ENCODE measurements at regions not wholly inside any gene's neighbourhood (a gene's known extent, or its start where the extent isn't known, plus 50 kb on each side); places are given as distances from the start of the nearest gene placed in this dataset.

GRCh38 chr6:133583907-133584427 lies 304.9 kb upstream of the TCF21 start:
- no peak for DNase-seq

DNA sequence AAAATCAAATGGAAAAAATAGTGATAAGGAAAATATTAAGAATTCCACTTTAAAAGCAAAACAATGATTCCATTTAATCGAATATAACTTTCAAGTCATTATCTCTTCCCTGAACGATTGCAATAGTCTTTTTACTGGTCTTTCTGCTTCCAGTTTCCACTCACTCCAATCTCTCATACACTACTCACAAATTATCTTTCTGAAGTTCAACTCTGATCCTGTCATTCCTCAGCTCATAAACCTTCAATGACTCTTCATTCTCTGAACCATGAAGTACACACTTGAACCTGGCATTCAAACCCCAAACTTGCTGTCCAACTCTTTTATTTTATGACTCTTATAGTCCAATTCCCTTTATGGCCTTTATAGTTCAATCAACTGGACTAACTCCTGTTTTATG lies 304.1 kb upstream of the TCF21 start:
- no peak for DNase-seq

DNA sequence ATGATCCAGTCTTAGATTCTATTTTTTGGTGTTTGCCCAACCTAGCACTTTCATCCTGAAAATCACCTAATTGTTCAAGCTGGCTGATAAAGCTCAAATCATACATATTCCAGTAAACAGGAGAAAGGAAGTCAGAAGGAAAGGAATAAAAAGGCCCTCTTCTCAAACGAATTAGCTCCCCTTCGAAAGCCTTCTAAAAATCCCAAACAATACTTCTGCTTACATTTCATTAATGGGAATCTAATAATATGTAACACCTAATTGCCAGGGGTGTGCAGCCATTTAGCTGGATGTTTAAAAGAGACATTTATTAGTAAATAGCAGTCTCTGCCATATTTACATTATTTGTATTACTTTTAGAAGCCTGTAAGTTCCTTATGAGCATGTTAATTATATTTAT lies 302.9 kb upstream of the TCF21 start:
- no peak for DNase-seq

DNA sequence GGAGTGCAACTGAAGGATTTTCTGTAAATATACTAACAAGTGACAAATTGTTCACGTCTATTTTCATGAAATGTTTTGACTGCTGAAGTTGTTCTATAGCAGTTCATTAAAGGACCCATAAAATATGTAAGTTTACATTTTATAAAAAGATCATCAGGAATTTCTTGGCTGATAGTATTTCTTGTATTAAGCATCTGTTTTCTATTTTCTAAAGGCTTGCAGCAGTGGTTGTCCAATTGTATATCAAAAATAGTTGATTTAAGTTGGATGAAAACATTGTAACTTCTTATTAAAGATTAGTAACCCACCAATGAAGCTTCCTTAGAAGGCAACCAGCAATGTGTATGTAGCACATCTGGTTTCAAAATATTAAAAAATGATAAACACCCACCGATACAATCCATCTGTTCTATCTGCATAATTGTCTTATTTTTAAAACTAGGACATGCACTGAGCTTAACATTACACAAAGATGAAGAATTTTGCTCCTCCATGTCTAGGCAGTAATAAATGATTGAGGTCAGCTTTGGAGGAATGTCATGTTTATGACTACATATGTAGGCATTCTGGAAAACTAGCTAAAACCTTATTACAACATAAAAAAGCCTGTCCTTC lies 301.3 kb upstream of the TCF21 start:
- no peak for DNase-seq

- no peak for DNase-seq
These were observed 298.7 kb upstream of the TCF21 start for GRCh38 chr6:133590196-133590595.

DNA sequence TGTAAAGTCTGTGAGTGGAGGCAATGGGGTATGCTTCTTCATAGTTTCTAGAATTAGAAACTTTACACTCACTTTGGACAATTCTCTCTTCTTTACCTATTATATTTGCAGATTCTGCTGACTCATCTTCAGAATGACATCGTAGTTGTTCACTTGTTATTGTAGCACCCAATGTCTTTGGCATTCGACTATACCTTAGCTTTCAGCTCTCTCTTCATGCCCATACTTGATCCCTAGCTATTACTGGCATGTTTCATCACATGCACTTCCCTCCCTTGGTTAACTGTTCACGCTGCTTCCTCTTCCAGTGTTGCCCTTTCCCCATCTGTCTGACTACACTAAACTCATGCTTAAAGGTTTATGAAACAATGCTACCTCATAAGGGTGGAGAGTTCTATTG lies 298.1 kb upstream of the TCF21 start:
- no peak for DNase-seq

- DNase-seq, result no peak
These were observed 297.6 kb upstream of the TCF21 start for GRCh38 chr6:133591275-133591674.

DNA sequence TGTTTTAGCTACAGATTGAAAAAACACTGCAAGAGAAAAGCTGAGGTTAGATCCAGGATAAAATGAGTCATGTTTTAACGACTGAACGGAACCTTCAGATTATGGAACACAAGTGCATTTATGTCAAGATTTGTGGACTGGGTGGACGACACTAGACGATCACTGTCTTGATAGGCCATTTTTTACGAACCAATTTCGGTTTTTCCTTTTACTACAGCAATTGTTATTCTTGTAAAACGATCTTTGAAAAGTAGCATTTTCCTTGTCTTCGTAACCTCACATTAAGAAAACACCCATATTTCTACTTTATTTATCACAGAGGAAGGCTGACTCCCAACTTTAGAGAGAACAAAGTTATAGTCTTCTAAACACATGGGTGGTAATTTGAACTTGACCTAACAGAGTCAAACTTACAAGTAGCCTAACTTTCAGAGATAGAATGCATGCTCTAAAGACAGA lies 294.2 kb upstream of the TCF21 start:
- no peak for DNase-seq

DNA sequence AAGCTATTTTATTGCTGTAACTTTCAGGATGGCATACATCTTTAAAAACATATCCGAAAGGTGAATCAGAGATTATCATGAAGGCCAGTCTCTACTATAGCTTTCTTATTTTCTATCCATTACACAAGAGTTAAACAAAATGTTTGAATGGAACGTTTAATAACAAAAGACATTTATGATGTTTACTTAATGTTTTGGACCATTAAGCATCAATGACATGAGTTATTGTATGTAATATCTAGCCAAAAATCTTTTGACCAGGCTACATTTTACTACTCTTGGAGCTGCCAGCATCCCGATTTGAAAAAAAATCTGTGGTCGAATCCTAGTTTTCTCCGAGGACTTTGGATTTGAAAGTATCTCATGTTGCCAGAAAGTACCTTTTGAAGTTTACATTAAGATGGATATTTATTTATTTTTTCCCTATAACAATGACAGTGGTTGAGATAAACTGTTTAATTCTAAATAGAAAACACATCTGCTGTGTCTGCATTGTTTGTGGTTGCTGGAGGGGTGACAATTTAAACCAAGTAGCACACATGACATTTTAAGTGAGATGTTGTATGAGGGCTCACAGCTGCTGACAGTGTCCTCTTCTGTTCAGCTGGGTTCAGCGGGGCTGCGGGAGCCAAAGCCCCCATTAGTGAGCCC lies 293.7 kb upstream of the TCF21 start:
- no peak for DNase-seq

DNA sequence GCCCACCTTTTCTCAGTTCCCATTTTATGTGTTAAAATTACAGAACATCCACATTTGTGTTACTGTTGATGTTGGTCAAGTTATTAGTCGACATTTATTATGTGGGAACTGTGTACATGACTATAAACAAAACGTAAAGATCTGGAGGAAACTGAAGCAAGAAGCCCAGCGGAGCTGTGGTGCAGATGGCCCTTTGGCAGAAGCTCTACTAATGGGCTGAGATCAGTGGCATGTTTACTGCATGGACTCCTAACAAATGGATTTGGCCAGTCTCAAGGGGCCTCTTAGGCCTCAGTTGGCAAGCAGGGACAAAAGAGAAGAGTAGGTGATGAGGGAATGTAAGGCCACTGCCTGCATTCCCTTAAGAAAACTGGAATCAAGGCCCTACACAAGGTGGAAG lies 282.1 kb upstream of the TCF21 start:
- DNase-seq, result no peak

DNA sequence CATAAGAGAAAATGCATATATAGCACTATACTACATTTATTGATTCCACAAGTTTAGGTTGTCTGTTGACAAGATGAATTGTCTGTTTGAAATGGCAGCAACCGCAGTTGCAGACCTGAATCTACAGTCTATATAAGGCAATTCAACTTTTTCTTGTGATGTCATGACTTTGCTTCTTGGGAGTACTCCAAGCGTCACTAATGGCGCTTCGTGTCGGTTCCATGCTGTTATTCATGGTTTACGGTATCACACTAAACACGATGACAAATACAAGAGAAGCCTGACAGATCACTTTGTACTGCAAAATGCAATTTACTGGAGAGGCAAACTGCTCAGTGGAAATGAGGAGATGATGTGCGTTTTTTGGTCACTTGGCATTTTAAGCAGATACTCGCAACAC lies 280.3 kb upstream of the TCF21 start:
- no peak for DNase-seq

DNA sequence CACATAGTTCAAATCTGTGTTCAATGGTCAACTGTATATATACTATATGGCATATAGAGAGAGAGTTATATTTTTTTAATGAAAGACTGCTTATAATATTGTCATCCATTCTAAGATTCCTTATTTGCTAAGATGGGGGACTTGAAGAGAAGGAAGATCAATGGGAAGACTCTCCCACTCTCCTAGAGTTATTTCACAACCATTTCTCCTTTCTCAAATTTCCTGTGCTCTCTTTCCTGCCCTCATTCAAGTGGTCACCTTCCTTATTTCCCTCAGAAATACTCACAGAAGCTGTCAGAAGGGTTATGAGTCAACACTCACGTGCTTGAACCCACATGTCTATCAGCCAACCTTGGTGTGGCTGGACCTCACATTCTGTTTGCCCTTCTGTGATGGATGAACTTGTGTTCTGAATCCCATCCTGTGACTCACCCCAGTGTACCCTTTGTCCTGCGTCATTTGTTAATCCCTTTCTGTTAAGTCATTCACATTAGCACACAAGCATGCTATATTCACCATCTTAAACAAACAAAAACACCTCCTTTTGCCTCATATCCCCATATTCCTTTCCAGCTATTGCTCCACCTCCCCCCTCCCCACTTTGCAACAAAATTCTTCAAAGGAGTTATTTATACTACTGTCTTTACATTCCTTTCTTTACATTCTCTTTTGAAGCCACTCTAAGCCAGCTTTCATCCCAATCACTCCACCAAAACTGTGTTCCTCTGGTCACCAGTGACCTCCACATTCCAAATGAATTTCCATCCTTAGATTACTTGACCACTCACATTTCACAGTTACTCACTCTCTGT lies 279.3 kb upstream of the TCF21 start:
- no peak for DNase-seq

DNA sequence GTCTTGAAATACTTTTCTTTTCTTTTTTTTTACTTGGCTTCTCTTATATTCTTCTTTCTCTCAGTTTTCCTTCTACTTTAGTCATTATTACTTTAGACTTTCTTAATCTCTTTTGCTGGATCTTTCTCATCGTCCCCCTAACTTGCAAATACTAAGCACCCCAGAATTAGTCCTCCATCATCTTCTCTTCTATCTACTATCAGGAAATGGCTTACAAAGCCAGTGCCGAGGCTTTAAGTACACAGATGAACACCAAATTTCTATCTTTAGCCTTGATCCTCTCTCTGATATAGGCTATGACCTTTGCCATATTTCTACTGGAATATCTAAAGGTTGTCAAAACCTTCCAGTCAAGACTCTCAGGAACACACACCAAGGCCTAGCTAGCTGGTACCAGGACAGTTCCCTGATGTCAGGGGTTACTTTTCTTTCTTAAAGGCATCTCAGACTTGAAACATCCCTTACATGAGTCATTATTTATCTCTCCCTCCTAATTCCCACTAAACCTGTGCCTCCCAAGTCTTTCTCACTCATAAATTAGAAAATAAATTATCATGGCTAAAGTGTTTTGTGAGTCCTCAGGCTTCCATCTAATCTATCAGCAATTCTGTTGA lies 278.6 kb upstream of the TCF21 start:
- no peak for DNase-seq

DNA sequence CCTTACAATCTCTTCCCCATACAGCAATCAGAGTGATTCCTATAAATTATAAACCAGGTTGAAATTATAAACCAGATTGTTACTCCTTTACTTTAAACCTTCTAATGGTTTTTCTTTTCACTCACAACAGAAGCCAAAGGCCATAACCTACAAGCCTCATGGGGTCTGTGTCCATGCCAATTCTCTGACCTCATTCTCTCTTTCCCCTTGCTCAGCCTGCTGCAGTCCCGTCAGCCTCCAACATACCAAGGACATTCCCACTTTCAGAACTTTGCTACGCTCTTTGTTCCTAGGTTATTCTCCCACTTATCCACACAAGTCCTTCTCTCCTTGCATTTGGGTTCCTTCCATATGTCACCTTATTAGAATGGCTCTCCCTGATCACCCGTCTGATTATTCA lies 277.9 kb upstream of the TCF21 start:
- DNase-seq, result no peak

GRCh38 chr6:133612459-133612858 lies 276.5 kb upstream of the TCF21 start:
- DNase-seq, result no peak

- no peak for DNase-seq
These were observed 275.7 kb upstream of the TCF21 start for GRCh38 chr6:133613211-133613610.

GRCh38 chr6:133621751-133622150 lies 267.2 kb upstream of the TCF21 start:
- DNase-seq, result no peak

GRCh38 chr6:133623065-133623464 lies 265.8 kb upstream of the TCF21 start:
- no peak for DNase-seq

DNA sequence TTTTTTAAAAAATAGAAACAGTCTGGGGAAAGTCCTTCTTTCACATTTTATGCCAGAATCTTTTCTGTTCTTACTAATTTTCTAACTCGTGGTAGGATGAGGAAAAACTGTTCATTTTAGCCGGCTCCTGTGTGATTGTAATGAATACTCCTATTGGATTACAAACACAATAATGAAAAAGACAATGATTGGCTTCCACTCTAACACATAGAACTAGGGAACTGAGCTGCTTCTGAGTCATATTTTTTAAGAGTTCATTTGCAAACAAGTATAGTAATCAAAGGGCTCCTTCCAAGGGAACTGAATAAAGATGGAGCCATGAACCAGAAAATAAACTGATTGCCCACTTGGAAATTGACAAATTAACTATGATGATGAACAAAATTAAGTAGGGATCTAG lies 265.3 kb upstream of the TCF21 start:
- DNase-seq, result no peak

DNA sequence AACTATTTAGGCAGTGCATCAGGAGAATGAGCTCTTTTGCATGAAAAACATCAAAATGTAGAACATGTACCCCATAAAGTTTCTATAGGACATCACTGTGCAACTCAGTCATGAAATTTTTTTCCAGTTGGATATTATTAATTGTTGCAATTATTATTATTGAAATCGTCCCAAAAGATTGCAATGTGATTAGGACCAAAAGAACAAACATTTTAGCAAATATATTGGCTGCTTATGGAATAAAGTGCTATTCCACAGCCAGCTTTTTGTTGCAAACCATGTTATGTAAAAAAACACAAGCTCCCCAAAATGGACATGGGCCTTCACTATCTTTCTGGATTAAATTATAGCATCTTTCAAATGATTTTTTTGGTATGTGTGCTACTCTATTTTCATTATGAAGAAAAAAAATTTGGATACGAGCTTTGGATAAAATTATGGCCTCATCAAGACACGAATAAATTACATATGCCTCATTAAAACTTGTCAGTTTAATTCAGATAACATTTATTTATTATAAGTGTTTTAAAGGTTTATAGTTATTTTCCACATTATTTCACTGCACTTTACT lies 262.7 kb upstream of the TCF21 start:
- DNase-seq, result no peak

DNA sequence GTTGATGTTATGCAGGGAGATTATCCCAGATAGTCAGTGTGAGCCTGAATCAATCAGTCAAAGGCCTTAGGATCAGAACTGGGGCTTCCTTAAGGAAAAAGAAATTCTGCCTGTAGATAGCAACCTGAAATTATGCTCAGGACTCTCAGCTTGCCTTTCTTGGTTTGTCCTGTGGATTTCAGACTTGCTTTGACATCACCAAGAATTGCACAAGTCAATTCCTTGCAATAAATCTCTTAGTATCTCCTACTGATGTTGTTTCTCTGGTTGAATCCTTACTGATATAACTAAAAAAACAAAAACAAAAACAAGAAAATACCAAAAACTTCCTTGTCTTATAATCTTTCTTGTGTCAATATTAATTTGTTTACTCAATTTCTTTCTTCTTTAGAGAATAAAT lies 258.9 kb upstream of the TCF21 start:
- DNase-seq, result no peak

- no peak for DNase-seq
These were observed 258.3 kb upstream of the TCF21 start for GRCh38 chr6:133630651-133631050.

DNA sequence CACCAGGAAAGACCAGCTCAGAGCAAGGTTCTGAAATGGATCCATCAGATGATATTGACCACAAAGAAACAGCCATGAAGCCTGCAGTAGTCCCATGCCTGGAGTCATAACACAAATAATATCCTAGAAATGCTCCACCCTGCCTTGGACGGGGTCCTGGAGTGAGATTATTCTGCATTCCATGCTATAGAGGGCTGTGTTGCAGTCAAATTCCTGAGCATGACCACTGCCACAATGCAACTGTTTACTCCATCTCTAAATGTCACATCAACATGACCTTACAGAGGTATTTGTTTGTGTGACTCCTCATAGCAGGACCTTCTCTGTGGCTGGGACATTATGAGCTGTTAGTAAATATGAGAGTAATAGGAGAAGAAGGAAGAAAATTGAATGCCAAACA lies 257.5 kb upstream of the TCF21 start:
- DNase-seq, result no peak
